PC-3 (cell line): ENCODE measurements at regions not wholly inside any gene's neighbourhood (a gene's known extent, or its start where the extent isn't known, plus 50 kb on each side); places are given as distances from the start of the nearest gene placed in this dataset.

Experiments used
- CTCF ChIP-seq: fragments of 300-600 bp; sonication (generic); conservative IDR thresholded peaks from 2 replicates; pipeline ENCODE4 v1.5.1; 2017; ENCODE audit warnings: antibody characterized with exemption, low read depth, mild to moderate bottlenecking, low read length
- EZH2 ChIP-seq: fragments of 300-600 bp; sonication (generic); IDR thresholded peaks from one replicate; pipeline ENCODE4 v1.6.1; 2017; ENCODE audit warnings: antibody characterized with exemption, mild to moderate bottlenecking, low read length; ENCODE audit not compliant: unreplicated experiment

- no peak for TF ChIP-seq CTCF
- TF ChIP-seq EZH2 = no peak
These were observed 858.3 kb upstream of the TMPRSS15 start for GRCh38 chr21:19261731-19262376.
